Left lobe of liver (tissue), 2 donors: ENCODE measurements at regions not wholly inside any gene's neighbourhood (a gene's known extent, or its start where the extent isn't known, plus 50 kb on each side); places are given as distances from the start of the nearest gene placed in this dataset.
"Not testable (repeated sequence)": the region's sequence is repeated elsewhere in the genome, so short reads cannot be mapped to it uniquely, and the experiment has no call there.

Experiments used
- ATAC-seq: fragments of 200-7000 bp; cut with Tn5 transposase; one replicate; pipeline ENCODE4 v1.9.1; 2020; ENCODE audit warnings: mild to moderate bottlenecking, moderate library complexity
- DNase-seq: peaks from one replicate; pipeline ENCODE4 v3.0.0-alpha.2; 2020; ENCODE audit warnings: low spot score
- donor health status: DM: no; HTN: no; CAD: no; lungs with moderate emphysema.
- donor health status: DM: no; HTN: yes; CAD: no.

DNA sequence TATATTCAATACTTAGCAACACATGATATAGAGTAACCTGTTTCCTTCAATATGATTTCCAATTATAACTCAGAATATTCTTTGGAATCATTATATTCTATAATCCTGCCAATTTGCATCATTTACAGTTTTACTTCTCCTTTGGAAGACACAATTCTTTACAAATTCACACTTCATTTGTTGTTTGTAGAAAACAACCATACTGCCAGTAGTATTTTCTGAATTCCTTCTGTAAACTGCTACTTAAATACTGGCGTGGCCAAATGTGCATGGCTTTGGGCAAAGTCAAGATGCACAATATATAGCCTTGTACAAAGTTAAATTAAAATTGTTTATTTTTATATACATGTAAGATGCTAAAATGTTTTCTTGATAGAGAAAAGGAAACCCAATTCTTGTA, 687.1 kb upstream of the NEGR1 start:
- no peak for ATAC-seq

GRCh38 chr1:72954943-72955342, 672.6 kb upstream of the NEGR1 start:
- no peak for ATAC-seq
- no peak for DNase-seq

More for the DNA sequence above, 687.1 kb upstream of the NEGR1 start:
- DNase-seq = no peak

GRCh38 chr1:72950900-72951299, 668.6 kb upstream of the NEGR1 start:
- ATAC-seq, DNase-seq: not testable (repeated sequence)

GRCh38 chr1:72946903-72947499, 664.7 kb upstream of the NEGR1 start:
- DNase-seq (no peak), ATAC-seq (no peak)

DNA sequence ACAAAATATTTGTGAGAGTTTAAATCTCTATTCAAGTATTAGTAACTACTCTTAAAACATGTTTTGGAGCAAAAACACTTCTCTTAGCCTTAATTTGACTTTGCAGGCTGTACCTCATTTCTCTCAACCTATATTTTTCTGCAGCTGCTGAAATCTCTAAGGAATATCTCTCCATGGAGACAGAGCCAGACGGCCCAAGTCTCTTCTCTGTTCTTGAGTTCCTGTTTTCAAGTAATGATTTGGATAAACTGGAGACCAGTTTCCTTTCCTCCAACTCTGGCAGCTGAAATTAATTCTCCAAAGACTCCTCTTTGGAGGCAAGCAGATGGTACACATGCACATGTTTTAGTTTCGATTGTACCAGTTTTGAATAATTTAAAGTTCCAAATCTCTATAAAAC, 659.7 kb upstream of the NEGR1 start:
- DNase-seq (no peak), ATAC-seq (no peak)

DNA sequence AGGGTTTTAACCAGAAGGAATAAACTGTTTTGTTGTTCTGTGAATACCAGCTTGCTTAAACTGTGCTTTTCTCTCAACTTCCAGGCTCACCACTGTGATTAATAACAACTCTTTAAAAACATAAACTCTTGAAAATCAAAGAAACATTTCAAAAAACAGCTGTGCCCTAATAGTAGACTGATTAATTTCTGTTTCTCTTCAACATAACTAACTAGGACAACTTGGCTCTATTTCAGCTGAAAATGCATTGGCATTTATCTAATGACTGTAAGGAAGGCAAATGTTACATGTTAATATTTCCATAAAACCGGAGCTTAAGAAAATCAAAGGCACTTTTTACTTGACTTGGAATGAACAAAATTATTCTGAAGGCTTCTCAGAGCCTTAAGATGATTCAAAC, 656.1 kb upstream of the NEGR1 start:
- no peak for ATAC-seq

GRCh38 chr1:72937905-72938304, 655.6 kb upstream of the NEGR1 start:
- no peak for DNase-seq
- no peak for ATAC-seq

More for the DNA sequence above, 656.1 kb upstream of the NEGR1 start:
- DNase-seq = no peak

- ATAC-seq (no peak), DNase-seq (no peak)
Measured at GRCh38 chr1:72936942-72937341, 654.6 kb upstream of the NEGR1 start.

GRCh38 chr1:72936151-72936740, 653.9 kb upstream of the NEGR1 start:
- no peak for DNase-seq
- ATAC-seq = no peak

- ATAC-seq = no peak
- no peak for DNase-seq
Measured at GRCh38 chr1:72932025-72932424, 649.7 kb upstream of the NEGR1 start.

GRCh38 chr1:72930528-72930927, 648.2 kb upstream of the NEGR1 start:
- ATAC-seq (no peak), DNase-seq (no peak)

DNA sequence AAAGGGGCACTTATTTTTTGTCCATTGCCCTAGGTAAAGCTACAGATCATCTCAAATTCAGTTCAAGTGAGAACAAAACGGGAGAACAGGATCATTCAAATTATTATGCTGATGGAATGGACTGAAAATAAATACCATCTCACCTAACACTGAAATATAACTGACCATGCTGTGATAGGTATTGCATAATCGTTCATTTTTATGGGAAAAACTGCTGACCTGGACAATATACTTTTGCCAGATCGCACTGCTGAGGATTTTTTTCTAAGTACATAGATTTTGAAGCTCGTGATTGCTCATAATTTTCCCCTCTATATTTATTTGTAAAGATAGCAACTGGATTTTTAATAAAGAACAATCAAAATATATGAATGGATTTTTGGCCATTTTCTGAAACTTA, 636.6 kb upstream of the NEGR1 start:
- no peak for ATAC-seq
- DNase-seq = no peak

DNA sequence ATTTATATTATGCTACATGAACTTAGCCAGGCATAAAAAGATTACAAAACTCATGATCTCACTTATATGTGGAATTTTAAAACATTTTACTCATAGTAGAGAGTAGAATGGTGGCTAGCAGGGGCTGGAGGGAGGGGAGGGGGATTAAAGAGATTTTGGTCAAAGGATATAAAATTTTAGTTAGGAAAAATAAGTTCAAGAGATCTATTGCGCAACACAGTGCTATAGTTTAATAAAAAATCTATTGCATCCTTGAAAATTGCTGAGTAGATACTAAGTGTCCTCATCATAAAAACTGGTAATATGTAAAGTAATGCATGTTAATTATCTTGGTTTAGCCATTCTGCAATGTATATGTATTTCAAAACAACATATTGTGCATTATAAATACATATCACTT, 635.6 kb upstream of the NEGR1 start:
- DNase-seq = no peak
- no peak for ATAC-seq

DNA sequence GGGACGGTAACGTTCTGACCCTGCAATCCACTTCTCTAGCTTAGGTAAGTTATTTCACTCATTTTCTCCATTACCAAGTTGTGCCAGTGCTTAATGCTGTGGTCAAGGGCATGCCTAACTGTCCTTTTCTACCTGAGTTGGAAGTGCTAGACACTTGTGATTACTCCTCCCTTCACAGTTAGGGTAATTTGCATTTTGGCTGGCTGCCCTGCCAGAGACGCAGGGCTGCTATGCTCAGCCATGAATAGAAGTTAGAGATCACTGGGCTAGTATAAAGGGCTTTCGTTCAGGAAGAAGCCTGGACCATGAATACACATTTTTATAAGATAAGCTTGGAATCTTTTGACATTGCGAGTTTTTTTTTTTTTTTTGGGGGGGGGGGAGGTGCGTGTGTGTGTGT, 633.2 kb upstream of the NEGR1 start:
- ATAC-seq = no peak
- DNase-seq = no peak

GRCh38 chr1:72911656-72912055, 629.3 kb upstream of the NEGR1 start:
- no peak for ATAC-seq
- no peak for DNase-seq

- ATAC-seq = no peak
- DNase-seq = no peak
Measured at GRCh38 chr1:72896256-72896655, 613.9 kb upstream of the NEGR1 start.

DNA sequence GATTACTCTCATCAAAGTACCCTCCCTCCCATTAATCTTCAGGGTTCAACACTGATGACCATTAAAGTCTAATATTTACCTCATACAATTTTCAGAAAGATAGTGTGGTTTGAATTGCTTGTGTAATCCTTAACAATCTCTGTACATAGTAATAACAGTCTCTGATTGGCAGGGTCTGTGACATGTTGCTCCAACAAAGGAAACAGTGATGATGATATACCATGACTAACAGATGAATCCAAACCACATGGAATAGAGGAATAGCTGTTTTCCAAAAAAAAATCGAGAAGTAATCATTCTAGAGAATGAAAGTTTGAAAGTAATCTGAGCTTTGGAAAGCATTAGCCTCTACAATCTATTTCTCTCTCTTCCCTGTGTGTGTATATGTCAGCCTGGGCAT, 610.1 kb upstream of the NEGR1 start:
- no peak for ATAC-seq

DNA sequence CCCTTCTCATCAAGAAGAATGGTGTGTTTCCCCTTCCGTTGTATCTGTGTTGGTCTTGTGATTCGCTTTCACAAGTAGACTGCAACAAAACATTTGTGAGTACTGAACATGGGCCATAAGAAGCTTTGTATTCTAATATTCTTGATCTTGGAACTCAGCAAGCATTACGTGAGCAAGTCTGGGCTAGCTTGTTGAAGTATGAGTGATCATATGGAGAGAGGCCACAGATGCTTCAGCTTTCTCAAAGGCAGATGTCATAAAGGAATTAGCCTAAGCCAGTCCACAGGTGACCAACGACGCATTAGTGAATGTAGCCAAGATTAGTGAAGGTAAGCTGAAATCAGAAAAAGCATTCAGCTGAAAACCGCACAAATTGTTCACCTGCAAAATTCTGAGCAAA, 609.6 kb upstream of the NEGR1 start:
- no peak for DNase-seq

More for the DNA sequence above, 610.1 kb upstream of the NEGR1 start:
- DNase-seq = no peak

DNA sequence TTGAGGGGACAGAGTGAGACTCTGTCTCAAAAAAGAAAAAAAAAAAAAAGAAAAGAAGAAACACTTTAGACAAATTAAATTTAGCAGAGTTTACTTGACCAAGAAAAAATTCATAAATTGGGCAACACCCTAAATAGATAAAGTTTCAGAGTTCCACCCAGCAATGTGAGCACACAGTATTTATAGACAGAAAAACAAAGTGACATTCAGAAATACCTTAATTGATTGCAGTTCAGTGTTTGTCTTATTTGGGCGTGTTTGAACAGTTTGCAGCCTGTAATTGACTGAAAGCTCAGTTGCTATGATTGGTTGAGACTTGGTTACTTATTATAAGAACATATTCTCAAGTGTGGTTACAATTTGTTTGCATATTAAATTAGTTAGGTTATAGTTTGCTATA, 603.5 kb upstream of the NEGR1 start:
- DNase-seq (no peak), ATAC-seq (no peak)

More for the DNA sequence above, 609.6 kb upstream of the NEGR1 start:
- no peak for ATAC-seq

GRCh38 chr1:72885017-72885416, 602.7 kb upstream of the NEGR1 start:
- DNase-seq = no peak
- ATAC-seq = no peak

GRCh38 chr1:72869873-72870272, 587.5 kb upstream of the NEGR1 start:
- no peak for ATAC-seq
- DNase-seq = no peak

GRCh38 chr1:72869441-72869840, 587.1 kb upstream of the NEGR1 start:
- DNase-seq (no peak), ATAC-seq (no peak)

GRCh38 chr1:72851597-72851996, 569.3 kb upstream of the NEGR1 start:
- ATAC-seq = no peak
- no peak for DNase-seq
